ENCODE measurements at regions not wholly inside any gene's neighbourhood (a gene's known extent, or its start where the extent isn't known, plus 50 kb on each side); places are given as distances from the start of the nearest gene placed in this dataset.
"Not testable (repeated sequence)": the region's sequence is repeated elsewhere in the genome, so short reads cannot be mapped to it uniquely, and the experiment has no call there.

DNA sequence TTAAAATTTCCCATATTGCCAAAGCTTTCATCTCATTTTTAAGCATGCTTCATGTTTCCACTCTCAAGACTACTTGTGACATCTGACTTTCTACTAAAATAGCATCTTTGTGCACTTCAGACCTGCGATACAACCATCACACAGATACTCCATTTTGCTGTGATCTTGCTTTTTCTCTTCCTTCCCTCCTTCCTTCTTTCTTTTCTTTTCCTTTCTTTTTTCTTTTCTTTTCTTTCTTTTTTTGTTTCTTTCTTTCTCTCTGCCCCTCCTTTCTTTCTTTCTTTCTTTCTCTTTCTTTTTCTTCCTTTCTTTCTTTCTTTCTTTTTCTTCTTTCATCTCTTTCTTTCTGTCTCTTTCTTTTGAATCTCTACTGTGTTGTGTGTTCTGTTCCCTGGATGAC is 194.0 kb upstream of the KCND2 start:
- no peak for DNase-seq (ENCODE audit: low read depth)

DNA sequence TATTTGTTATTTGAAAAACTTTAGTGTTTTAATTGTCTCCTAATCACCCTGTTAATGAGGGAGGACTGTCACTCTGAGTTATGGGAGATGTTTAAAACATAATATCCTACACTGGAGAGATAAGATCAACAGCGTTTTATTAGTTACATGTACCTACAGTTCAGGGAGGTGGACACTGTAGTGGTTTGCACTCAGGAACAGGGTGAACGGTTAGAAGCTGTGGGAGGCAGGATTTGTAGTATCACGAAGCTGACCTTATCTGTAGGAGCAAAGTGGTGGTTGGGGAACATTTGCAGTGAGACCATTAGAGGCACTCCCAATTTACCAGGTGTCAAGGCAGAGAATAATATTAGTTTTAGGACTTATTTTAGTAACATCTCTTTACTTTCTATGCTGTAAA is 193.3 kb upstream of the KCND2 start:
- DNase-seq (ENCODE audit: low read depth), result no peak

DNA sequence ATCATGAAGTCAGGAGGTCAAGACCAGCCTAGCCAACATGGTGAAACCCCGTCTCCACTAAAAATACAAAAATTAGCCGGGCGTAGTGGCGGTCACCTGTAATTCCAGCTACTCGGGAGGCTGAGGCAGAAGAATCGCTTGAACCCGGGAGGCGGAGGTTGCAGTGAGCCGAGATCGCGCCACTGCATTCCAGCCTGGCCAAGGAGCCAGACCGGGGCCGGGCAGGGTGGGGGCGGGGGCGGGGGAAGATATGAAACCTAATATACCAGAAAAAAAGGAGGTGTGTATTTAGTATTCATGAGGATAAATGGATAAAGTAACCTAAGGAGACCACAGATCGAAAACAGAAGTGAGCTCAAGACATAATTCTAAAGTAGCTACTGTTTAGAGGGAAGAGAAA is 186.5 kb upstream of the KCND2 start:
- DNase-seq (ENCODE audit: low read depth), result not testable (repeated sequence)

DNA sequence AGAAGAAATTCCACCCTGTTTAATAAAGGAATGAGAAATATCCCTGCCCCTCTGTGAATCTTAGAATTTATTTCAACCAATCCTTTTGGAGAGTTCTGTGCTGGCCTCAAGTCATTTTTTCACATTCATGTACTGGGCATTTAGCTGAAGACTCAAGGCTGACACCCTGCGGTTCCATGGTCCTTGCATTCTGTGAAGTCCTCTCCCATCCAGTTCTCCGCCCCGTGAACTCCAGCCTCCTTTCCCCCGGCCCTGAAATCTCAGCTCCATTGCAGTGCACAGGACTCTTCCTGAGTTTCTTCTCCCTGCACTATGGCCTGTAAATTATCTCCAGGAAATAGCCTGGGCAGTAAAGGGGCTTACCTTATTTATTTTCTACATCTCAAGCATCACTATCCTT is 183.0 kb upstream of the KCND2 start:
- DNase-seq (ENCODE audit: low read depth), result peak; percentile 34

DNA sequence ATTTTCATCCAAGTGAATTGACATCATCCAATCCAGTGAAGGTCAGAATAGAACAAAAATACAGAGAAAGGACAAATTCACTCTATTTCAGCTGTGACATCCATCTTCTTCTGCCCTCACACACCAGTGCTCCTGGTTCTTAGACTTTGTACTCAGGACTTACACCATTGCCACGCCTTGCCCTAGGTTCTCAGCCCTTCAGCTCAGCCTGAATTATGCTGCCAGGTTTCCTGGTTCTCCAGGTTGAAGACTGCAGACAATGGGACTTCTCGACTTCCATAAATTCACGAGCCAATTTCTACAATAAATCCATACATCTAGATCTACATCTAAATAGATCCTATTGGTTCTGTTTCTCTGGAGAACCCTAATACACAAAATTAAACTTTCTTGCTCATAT is 181.2 kb upstream of the KCND2 start:
- DNase-seq (ENCODE audit: low read depth), result no peak

DNA sequence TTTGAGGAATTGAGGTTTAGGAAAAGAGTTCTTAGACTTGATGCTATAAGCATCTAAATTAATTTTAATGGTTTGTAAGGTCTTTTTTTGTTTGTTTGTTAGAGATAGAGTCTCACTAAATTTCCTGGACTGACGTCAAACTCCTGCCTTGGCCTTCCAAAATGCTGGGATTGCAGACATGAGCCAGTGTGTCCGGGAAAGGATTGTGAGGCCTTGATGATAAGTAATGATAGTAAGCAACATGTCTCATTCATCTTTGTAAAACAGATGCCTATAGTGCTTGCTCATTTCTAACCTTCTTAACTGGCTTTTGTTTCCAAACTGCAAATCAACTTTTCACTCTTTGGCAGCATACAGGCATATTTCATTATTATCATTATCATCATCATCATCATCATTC is 176.0 kb upstream of the KCND2 start:
- no peak for DNase-seq (ENCODE audit: low read depth)

DNA sequence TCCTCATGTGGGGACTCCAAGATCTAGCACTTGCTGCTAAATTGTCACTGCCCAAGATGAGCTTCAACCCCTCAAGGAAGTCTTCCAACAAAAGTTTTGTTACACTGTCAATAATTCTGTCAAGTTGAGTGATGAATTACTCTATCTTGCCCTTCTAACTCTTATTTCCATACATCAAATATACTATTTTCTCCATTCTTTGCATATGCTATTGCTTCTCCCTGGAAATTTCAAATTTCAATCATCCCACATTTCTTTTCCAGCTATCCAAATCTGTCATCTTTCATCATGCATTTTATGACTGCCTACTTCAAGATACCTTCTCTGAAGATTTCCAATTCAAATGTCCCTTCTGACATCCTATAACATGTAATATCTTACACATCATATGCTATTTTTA is 175.2 kb upstream of the KCND2 start:
- DNase-seq (ENCODE audit: low read depth), result no peak

DNA sequence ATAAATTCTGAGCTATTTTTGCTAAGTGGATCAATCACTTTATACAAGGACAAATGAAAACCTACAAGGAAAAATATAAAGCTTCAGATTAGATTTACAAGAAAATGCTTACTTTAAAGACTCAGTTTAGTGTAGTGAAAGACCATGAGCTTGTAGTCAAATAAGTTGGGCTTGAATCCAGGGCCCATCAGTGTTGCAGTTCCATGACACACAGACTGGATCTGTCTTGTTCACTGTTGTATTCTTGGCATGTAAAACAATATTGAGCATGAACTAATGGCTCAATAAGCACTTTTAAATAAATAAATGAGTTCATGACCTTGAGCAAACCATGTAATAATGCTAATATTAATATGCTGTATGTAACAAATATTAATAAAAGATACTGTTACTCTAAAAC is 164.6 kb upstream of the KCND2 start:
- DNase-seq (ENCODE audit: low read depth), result no peak

DNA sequence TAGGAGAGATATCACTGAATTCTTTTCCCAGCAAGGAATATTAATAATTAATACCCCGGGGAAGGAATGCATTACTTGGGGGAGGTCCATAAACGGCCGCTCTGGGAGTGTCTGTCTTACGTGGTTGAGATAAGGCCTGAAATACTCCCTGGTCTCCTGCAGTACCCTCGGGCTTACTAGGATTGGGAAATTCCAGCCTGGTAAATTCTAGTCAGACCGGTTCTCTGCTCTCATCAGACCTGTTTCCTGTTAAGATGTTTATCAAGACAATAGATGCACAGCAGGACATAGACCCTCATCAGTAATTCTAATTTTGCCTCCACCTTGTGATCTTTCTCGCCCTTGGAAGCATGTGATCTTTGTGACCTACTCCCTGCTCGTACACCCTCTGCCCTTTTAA is 162.8 kb upstream of the KCND2 start:
- no peak for DNase-seq (ENCODE audit: low read depth)

DNA sequence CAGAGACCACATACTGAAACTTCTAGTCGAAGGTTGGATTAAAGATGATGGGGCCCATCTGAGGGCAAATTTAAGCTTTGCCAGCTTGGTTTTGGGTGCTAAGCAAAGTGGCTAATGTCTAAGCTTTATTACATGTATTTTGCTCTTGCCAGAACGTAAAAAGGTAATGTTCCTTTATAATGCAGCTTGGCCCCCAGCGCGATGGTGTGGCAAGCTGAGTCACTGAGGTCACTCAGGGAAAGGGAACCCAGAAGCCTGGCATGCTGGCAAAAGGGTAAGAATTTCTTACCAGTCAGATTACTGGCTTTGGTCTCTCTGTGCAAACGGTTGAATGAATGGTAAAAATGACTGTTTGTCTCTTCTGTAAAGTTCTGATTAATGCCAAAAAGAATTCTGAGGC is 158.3 kb upstream of the KCND2 start:
- no peak for DNase-seq (ENCODE audit: low read depth)

DNA sequence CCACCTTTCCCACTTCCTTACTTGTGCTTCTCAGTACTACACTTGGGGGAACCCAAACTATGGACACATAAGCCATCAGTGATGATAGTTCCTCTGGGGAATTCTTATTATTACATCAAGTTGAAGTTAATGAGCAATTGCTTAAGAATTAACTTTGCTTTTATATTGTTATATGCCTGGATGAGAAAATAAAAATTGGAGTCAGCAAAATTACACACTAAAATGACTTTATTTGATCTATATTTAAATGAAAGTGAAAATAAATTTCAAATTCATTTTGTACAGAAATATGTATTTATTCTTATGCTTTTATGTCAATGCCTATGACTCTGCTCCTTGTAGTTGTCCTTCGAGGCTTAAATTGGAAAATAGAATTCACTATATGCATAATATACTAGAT is 149.4 kb upstream of the KCND2 start:
- DNase-seq (ENCODE audit: low read depth), result no peak

DNA sequence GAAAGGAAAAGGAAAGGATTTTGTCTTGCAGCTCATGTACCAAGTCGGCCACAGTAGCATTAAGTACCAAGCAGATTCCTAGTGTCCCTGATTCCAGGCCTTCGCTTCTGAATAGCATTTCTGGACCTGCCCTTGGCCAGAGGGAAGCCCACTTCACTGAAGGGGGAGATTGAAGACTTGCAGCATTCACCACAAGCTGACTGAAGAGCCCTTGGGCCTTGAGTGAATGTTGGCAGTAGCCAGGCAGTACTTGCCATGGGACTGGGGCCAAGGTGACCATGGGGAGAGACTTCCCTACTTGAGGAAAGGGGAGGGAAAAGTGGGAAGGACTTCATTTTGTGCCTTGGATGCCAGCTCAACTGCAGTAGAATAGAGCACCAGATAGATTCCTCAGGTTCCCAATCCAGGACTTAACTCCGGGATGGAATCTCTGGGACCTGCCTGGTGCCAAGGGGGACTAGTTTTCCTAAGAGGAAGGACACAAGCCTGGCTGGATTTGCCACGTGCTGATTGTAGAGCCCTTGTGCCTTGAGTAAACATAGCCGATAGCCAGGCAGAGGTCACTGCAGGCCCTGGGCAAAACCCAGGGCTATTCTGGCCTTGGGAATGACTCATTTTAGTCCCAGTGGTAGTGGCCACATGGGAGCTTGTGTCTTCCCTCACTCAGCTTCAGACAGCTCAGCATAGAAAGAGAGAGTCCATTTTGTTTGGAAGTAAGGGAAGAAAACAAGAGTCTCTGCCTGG is 141.7 kb upstream of the KCND2 start:
- DNase-seq (ENCODE audit: low read depth), result no peak

DNA sequence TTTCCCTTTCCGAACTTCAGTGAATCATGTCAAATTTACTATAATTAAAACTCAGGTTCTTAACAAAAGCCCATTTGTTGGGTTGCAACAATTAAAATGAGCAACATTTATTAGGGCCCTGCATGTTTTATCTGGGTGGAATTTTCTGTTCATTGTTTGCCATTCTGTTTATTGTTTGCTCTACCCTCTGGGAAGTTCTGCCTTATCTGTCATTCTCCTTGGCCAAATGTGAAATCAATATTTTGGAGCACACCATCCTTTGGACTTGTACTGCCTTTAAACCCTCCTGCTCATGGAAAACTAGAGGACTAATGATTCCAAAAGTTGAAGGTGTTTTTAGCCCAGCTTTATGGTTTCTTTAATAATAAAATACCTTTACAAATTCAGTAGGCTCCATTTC is 134.5 kb upstream of the KCND2 start:
- no peak for DNase-seq (ENCODE audit: low read depth)

DNA sequence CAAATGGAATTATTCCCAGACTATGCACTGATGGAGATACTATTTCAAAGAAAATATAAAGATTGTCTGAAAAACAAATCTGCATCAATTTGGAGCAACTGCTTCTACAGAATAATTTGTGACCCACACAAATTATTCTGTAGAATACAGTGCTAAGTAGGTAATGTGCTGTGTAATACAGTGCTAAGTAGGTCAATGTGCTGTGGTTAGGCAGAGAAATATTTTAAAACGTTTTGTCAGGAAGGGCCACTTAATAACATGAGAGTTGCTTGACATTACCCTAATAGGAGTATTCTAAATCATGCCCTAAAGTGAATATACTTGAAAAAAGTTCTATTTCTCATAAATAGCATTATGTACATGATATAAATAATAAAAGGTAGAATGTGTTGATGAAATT is 116.5 kb upstream of the KCND2 start:
- no peak for DNase-seq (ENCODE audit: low read depth)

DNA sequence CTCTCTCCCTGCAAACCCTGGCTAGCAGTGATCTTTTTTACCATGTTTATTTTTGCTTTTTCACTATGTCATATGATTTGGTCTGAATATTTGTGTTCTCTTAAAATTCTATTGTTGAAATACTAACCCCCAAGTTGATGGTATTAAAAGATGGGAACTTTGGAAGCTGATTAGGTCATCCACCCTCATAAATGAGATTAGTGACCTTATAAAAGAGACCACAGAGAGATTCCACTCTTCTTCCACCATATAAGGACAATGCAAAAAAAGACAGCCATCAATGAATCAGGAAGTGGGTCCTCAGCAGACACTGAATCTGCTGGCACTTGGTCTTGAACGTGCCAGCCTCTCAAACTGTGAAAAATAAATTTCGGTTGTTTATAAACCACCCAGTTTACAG is 112.8 kb upstream of the KCND2 start:
- DNase-seq (ENCODE audit: low read depth), result no peak

DNA sequence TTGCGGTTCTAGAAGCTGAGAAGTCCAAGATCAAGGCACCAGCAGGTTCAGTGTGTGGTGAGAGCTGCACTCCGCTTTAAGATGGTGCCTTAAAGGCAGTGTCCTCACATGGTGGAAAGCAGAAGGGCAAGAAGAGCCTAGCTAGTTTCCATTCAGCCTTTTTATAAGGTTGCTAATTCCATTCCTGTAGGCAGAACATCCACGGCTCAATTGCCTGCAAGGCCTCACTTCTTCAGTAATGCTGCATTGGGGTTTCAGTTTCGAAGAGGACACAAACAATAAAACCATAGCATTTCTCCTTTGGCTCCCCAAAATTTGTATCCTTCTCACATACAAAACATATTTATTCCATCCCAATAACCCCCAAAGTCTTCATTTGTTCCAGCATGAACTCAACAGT is 109.5 kb upstream of the KCND2 start:
- no peak for DNase-seq (ENCODE audit: low read depth)

DNA sequence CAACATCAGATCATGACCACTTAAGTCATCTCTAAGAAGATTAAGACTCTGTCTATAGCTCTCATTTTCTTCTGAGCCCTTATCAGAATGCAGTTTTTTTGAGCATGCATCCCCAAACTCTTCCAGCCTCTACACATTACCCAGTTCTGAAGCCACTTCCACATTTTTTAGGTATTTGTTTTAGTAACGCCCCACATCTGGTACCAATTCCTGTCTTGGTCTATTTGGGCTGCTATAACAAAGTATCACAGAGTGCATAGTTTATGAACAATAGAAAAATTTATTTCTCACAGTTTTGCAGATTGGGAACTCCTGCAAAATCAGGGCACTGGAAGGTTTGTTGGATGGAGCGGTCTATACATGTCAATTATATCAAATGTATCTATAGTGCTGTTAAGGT is 107.7 kb upstream of the KCND2 start:
- no peak for DNase-seq (ENCODE audit: low read depth)

DNA sequence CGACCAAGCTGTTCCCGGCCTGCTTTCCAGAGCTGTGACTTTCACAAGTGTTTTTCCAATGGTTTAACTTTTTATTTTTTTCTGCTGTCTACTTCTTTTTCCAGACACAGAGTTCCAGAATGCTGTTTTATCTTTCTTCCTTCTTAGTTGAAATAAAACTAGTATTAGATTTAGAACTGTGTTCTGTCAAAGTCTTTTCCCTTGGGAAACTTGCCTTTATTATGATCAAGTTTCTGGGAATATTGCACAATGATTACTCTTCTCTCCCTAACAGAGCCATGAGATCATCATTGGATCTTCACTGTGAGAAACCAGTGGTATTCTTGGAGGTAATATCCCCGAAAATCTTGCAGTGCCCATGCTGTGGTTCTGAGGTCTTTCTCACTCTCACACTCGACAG is 104.9 kb upstream of the KCND2 start:
- peak; percentile 27 for DNase-seq (ENCODE audit: low read depth)

DNA sequence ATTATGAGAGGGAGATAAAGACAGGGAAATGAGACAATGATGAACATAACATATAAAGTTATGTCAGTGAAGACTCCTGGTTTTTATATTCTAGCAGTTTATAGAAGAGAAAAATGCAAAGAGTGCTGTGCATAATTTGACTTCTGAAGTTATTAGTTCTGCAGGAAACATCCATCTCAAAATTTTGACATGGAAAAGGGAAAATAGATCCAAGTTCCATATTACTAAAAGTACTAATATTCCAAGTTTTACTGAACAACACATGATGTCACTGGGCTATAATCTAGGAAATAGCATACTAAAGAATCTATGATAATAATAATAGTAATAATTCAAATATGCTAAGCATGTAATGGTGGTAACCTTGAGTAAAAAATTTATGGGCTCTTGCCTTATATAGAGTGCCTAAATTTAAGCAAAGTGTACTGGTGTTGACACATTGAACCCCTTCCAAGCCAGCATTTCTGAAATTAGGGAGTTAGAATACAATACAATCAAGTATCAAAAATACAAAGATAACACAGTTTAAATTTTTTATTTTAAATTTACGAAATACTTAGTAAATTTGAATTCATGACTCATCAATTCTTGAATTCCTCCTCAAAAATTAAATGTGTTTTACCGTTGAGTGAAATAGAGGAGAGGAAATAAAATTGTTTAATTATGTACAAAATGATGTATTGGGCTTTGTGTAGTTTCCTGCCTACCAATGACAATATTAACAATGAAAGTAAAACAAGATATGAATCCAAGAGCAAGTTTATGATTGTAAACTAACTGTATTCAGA is 102.8 kb upstream of the KCND2 start:
- no peak for DNase-seq (ENCODE audit: low read depth)

DNA sequence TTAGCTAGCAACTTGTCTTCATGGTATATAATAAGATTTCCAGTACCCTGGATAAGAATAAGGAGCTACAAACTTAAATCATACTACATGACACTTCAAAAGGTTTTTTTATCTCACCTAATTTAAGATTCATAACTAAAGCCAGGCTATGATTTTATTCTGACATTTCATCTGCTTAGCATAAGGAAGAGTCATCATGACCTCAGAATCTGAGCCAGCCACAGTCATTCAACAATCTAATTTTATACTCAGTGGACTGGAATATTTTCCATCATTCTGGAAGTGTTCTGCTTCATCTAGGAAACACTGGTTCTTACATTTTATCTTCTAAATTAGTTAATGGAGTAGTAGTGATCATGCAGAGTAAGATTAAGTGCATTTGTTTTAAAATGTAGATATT is 102.1 kb upstream of the KCND2 start:
- DNase-seq (ENCODE audit: low read depth), result no peak

DNA sequence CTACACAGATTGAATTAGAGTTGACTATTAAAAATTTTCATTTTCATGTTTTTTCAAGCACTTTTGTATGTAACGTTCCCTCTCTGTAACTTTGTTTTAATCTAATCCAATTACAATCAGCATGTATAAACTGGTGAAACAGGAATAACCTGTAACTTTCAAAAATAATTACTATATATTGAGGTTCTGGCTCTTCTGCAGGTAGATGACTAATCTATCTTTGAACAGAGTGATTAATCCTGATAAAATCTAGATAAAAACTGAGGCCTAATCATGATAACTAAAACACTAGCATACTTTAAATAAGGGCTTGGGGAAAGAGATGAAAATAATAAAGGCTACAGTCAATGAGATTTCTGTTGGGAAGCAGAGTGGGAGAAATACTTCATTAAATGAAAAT is 101.6 kb upstream of the KCND2 start:
- peak; percentile 24 for DNase-seq (ENCODE audit: low read depth)

DNA sequence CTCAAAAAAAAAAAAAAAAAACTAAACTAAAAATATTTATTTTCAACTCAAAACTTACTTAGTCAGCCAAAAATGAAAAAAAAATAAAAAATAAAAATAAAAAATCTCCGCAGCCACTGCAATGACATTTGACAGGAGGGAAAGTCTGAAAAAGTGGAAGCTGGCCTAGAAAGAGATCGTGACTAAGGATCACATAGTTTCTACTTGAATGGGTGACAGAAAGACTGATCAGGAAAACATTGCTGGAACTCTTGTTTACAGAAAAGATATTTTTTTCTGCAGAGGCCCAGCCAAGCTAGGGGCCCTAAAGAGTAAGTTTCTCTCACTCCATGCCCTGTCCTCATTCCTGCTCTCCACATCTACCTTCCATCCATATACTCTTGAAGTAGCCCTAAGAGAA is 92.8 kb upstream of the KCND2 start:
- DNase-seq (ENCODE audit: low read depth), result no peak

DNA sequence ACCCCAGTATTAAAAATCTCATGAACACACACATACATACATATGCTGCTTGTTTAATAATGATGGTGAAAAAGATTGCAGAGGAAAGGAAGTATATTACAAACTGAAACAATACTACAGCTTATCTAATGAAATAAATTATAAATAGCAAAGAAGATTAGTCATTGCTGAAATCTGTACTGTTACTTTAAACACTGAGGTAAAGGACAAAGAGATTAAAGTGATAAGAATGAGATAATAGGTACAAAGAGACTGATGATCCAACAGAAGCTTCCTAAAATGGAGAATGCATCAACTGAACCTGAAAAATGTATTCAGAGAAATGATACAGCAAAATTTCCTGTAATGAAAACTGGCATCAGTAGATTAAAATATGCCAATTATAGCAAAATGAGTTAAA is 91.5 kb upstream of the KCND2 start:
- DNase-seq (ENCODE audit: low read depth), result no peak

DNA sequence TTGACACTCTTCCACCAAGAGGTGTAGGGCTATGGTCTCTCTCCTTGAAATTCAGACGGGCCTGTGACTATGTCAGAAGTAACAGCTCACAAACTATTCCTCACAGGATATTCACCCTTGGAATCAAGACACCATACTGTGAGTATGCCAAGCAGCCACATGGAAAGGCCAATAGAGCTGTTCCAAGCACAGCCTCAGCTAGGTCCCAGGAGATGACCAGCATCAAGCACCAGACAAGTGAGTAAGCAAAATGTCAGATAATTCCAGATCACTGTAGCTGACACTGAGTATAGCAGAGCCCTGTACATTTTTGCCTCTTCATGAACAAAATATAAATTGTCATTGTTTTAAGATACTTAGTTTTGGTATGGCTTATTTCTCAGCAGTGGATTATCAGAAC is 88.1 kb upstream of the KCND2 start:
- no peak for DNase-seq (ENCODE audit: low read depth)

All from renal cortical epithelial cell (primary cell).